Panc1 (cell line): ENCODE measurements at regions not wholly inside any gene's neighbourhood (a gene's known extent, or its start where the extent isn't known, plus 50 kb on each side); places are given as distances from the start of the nearest gene placed in this dataset.

Source experiments
- ATAC-seq: fragments of 200-7000 bp; cut with Tn5 transposase; 2 replicates; pipeline ENCODE4 v1.9.1; 2020; ENCODE audit warnings: mild to moderate bottlenecking, moderate library complexity
- BruUV-seq: library from RNA; stranded (reverse); fragments of 400-500 nt; replicated peaks from 2 replicates; lab custom pipeline; 2021; lab: Mats Ljungman, UMichigan
- CTCF ChIA-PET: fragments of 300-600 bp; sonication (Branson Sonifier 250); formaldehyde crosslinking; loops from one replicate; lab custom pipeline; 2022; ENCODE audit warnings: antibody characterized with exemption; lab: Charles Lee
- POLR2A ChIA-PET: fragments of 300-600 bp; sonication (Branson Sonifier 250); formaldehyde crosslinking; loops from one replicate; lab custom pipeline; 2022; ENCODE audit warnings: antibody characterized with exemption; lab: Charles Lee
- DNase-seq: peaks from one replicate; pipeline ENCODE4 v3.0.0-alpha.2; 2010; ENCODE audit warnings: low read depth, low spot score
- H3K27ac ChIP-seq: 2 replicates; pipeline ENCODE4 v1.5.1; 2011; ENCODE audit warnings: mild to moderate bottlenecking, low read length, inconsistent platforms
- H3K27me3 ChIP-seq: fragments of 200-500 bp; sonication (Bioruptor generic); 2 replicates; pipeline ENCODE4 v1.6.0; 2014; ENCODE audit warnings: low read length, inconsistent platforms; ENCODE audit not compliant: control insufficient read depth, insufficient read depth
- H3K36me3 ChIP-seq: fragments of 200-500 bp; sonication (Bioruptor generic); 2 replicates; pipeline ENCODE4 v1.5.1; 2014; ENCODE audit warnings: inconsistent platforms, mild to moderate bottlenecking, low read length, moderate library complexity; ENCODE audit not compliant: control insufficient read depth, insufficient read depth
- H3K4me1 ChIP-seq: 2 replicates; pipeline ENCODE4 v1.5.1; 2011; ENCODE audit warnings: inconsistent platforms, mild to moderate bottlenecking, low read length, moderate library complexity; ENCODE audit not compliant: control insufficient read depth, insufficient read depth
- H3K4me3 ChIP-seq, 2 experiments: 2 replicates each; pipeline ENCODE4 v1.5.1; 2011 to 2012; ENCODE audit warnings: low read depth in 2 of 2, low read length in 2 of 2, mild to moderate bottlenecking in 2 of 2, inconsistent platforms in 1 of 2, moderate library complexity in 1 of 2
- H3K9me3 ChIP-seq: fragments of 200-500 bp; sonication (Bioruptor generic); 2 replicates; pipeline ENCODE4 v1.5.1; 2014; ENCODE audit warnings: low read depth, mild to moderate bottlenecking, inconsistent platforms, low read length, moderate library complexity; ENCODE audit not compliant: control insufficient read depth, insufficient read depth
- POLR2AphosphoS5 ChIP-seq: IDR thresholded peaks from 2 replicates; pipeline ENCODE4 v1.6.1; 2012; ENCODE audit warnings: mild to moderate bottlenecking, low read depth, low read length, moderate library complexity
- SIN3A ChIP-seq: IDR thresholded peaks from 2 replicates; pipeline ENCODE4 v1.6.1; 2012; ENCODE audit warnings: low read depth, mild to moderate bottlenecking, low read length, moderate library complexity, borderline replicate concordance; ENCODE audit not compliant: insufficient read depth
- TCF7L2 ChIP-seq: IDR thresholded peaks from 2 replicates; pipeline ENCODE4 v1.6.1; 2011; ENCODE audit warnings: mild to moderate bottlenecking, low read depth, low read length, inconsistent platforms
- in situ Hi-C: cut with HindIII; loops from 2 replicates; pipeline ENCODE4 v1.10.0; 2016; ENCODE audit warnings: low sequenced_read_pairs, low pct_unique_long_range_greater_than_20kb
- intact Hi-C: fragments of 100-400 bp; cut with micrococcal nuclease; formaldehyde crosslinking; loops from one replicate; pipeline ENCODE4 v1.10.0; 2022; ENCODE audit not compliant: unreplicated experiment
- TF ChIP-seq, protein P1 (sequence below): fragments of 450-650 bp; IDR thresholded peaks from 2 replicates; pipeline ENCODE4 v1.5.1; 2017; ENCODE audit warnings: mild to moderate bottlenecking
- TF ChIP-seq, protein P2 (sequence below), 2 experiments: IDR thresholded peaks; 2 replicates each; pipeline ENCODE4 v1.6.1; 2011 to 2012; ENCODE audit warnings: low read depth in 2 of 2, control low read depth in 1 of 2, low read length in 1 of 2, mild to moderate bottlenecking in 1 of 2, moderate library complexity in 1 of 2; ENCODE audit not compliant: insufficient read depth in 1 of 2

DNA sequence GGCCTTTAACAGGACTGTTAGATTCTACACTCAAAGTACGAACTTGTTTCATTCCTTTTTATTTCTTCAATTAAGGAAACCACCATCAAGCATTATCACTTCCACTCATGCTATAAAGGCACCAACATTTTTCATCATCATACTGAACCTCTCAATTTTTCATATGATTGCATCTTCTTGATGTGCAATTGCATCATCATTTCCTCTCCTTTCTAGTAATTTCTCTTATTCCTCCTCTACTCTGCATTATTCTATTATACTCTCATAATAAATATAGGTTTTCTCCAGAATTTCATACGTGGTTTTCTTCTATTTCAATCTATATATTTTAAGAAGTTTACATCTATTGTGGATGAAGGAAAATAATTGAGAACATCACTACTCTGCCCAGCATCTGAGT is 506.2 kb upstream of the ZNF385D start:
- CTCF ChIA-PET: no interaction called here
- ATAC-seq (no peak), DNase-seq (no peak)
- H3K36me3 ChIP-seq: no peaks in the 10 kb centered on the region
- TF ChIP-seq TCF7L2 (no peak), SIN3A (no peak), POLR2AphosphoS5 (no peak)
- TF ChIP-seq, protein P1, sequence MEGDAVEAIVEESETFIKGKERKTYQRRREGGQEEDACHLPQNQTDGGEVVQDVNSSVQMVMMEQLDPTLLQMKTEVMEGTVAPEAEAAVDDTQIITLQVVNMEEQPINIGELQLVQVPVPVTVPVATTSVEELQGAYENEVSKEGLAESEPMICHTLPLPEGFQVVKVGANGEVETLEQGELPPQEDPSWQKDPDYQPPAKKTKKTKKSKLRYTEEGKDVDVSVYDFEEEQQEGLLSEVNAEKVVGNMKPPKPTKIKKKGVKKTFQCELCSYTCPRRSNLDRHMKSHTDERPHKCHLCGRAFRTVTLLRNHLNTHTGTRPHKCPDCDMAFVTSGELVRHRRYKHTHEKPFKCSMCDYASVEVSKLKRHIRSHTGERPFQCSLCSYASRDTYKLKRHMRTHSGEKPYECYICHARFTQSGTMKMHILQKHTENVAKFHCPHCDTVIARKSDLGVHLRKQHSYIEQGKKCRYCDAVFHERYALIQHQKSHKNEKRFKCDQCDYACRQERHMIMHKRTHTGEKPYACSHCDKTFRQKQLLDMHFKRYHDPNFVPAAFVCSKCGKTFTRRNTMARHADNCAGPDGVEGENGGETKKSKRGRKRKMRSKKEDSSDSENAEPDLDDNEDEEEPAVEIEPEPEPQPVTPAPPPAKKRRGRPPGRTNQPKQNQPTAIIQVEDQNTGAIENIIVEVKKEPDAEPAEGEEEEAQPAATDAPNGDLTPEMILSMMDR: no peak
- TF ChIP-seq, protein P2, sequence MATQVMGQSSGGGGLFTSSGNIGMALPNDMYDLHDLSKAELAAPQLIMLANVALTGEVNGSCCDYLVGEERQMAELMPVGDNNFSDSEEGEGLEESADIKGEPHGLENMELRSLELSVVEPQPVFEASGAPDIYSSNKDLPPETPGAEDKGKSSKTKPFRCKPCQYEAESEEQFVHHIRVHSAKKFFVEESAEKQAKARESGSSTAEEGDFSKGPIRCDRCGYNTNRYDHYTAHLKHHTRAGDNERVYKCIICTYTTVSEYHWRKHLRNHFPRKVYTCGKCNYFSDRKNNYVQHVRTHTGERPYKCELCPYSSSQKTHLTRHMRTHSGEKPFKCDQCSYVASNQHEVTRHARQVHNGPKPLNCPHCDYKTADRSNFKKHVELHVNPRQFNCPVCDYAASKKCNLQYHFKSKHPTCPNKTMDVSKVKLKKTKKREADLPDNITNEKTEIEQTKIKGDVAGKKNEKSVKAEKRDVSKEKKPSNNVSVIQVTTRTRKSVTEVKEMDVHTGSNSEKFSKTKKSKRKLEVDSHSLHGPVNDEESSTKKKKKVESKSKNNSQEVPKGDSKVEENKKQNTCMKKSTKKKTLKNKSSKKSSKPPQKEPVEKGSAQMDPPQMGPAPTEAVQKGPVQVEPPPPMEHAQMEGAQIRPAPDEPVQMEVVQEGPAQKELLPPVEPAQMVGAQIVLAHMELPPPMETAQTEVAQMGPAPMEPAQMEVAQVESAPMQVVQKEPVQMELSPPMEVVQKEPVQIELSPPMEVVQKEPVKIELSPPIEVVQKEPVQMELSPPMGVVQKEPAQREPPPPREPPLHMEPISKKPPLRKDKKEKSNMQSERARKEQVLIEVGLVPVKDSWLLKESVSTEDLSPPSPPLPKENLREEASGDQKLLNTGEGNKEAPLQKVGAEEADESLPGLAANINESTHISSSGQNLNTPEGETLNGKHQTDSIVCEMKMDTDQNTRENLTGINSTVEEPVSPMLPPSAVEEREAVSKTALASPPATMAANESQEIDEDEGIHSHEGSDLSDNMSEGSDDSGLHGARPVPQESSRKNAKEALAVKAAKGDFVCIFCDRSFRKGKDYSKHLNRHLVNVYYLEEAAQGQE (IDR thresholded peaks at IDR 0.05; ENCODE audit: insufficient read depth in 1 of 2, low read depth in 2 of 2, low read length in 1 of 2): no peak
- H3K27ac ChIP-seq: no peak overlapping the region
- H3K4me3 ChIP-seq: no peak overlapping the region
- no peaks in the 10 kb centered on the region for H3K9me3 ChIP-seq
- no peaks in the 10 kb centered on the region for H3K4me1 ChIP-seq
- in situ Hi-C loops: no loop called here
- no TSS peak for BruUV-seq
- no peaks in the 10 kb centered on the region for H3K27me3 ChIP-seq
- intact Hi-C loops: no loop called here
- POLR2A ChIA-PET: no interaction called here

DNA sequence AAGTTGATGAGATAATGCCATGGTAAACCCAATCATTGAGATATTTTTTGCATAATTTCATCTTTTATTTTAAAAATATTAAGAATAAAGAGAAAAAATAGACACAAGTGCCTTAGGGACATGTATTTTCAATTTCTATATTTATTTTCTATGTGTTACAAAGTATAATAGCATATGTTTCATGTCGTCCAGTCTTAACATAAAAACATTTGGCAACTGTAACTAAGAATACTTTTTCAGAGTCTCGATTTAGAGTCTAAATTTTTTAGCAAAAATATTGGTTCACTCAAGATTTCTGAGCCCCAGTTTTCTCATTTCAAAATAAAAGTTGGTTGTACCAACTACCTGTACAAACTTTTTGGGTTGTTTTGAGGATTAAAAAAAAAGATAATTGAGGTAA is 511.4 kb upstream of the ZNF385D start:
- TF ChIP-seq, protein P1: no peak
- TF ChIP-seq TCF7L2 (no peak), SIN3A (no peak), POLR2AphosphoS5 (no peak)
- TF ChIP-seq, protein P2 (IDR thresholded peaks at IDR 0.05; ENCODE audit: insufficient read depth in 1 of 2, low read depth in 2 of 2, low read length in 1 of 2): no peak
- ChIA-PET CTCF (no interaction called here), POLR2A (no interaction called here)
- Histone ChIP-seq H3K27me3 (no peaks in the 10 kb centered on the region), H3K4me3 (no peak overlapping the region), H3K27ac (no peak overlapping the region), H3K9me3 (no peaks in the 10 kb centered on the region), H3K36me3 (no peaks in the 10 kb centered on the region), H3K4me1 (no peaks in the 10 kb centered on the region)
- BruUV-seq: no TSS peak
- no peak for DNase-seq
- intact Hi-C loops: no loop called here
- in situ Hi-C loops: no loop called here
- ATAC-seq: no peak
